Body of pancreas (tissue), 4 donors: ENCODE measurements at regions not wholly inside any gene's neighbourhood (a gene's known extent, or its start where the extent isn't known, plus 50 kb on each side); places are given as distances from the start of the nearest gene placed in this dataset.

ENCODE experiments used
- CTCF ChIP-seq, 7 experiments: fragments of 450-650 bp in 4 of 7; fragments of 200-600 bp in 3 of 7; sonication (generic) in 3 of 7; IDR thresholded peaks; one replicate each; pipeline ENCODE4 v1.5.1; 2016 to 2019; ENCODE audit warnings: antibody characterized with exemption in 7 of 7
- POLR2A ChIP-seq, 3 donors: fragments of 450-650 bp; IDR thresholded peaks; one replicate each; pipeline ENCODE4 v1.6.1; 2016; ENCODE audit warnings: antibody characterized with exemption in 3 of 3, mild to moderate bottlenecking in 2 of 3

DNA sequence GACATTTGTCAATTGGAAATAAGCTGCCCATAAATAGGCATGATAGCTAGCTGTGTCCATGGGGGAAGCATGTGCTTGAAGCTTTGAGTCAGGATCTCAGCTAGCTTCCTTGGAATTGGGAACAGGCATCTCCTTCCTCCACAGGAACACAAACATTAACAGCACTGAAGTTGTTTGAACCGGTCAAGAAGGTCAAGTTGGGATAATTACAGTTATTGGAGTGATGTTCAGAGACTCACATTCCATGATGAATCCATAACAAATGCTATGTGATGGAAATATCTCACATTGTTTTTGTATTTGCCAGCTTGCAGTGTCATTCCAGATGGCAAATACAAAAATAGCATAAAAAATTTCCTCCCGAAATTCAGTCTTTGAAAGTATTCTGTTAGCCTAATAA is 347.6 kb upstream of the SMIM21 start:
- TF ChIP-seq CTCF (IDR thresholded peaks at IDR 0.05) = no peak
- TF ChIP-seq POLR2A (IDR thresholded peaks at IDR 0.05) = no peak
